ENCODE measurements at regions not wholly inside any gene's neighbourhood (a gene's known extent, or its start where the extent isn't known, plus 50 kb on each side); places are given as distances from the start of the nearest gene placed in this dataset.

GRCh38 chr22:47691152-47691895, 928.9 kb downstream of the TBC1D22A start:
- TF ChIP-seq CTCF (IDR thresholded peaks at IDR 0.05) = no peak
- TF ChIP-seq EP300 (IDR thresholded peaks at IDR 0.05) = no peak
- TF ChIP-seq POLR2A (IDR thresholded peaks at IDR 0.05) = no peak
- no peak for TF ChIP-seq POLR2AphosphoS5 (IDR thresholded peaks at IDR 0.05)
